ENCODE measurements at regions not wholly inside any gene's neighbourhood (a gene's known extent, or its start where the extent isn't known, plus 50 kb on each side); places are given as distances from the start of the nearest gene placed in this dataset.

- TF ChIP-seq CTCF (IDR thresholded peaks at IDR 0.05) = no peak
- no peak for TF ChIP-seq POLR2A (IDR thresholded peaks at IDR 0.05; ENCODE audit: low read depth)
- TF ChIP-seq POLR2AphosphoS5 (IDR thresholded peaks at IDR 0.05) = no peak
These were observed 198.1 kb downstream of the FZD1 start for GRCh38 chr7:91462316-91462715.

All from esophagus muscularis mucosa (tissue), 3 donors.